ENCODE measurements at regions not wholly inside any gene's neighbourhood (a gene's known extent, or its start where the extent isn't known, plus 50 kb on each side); places are given as distances from the start of the nearest gene placed in this dataset.

GRCh38 chr4:126627255-126627654 lies 1005.5 kb upstream of the INTU start:
- Histone ChIP-seq H3K4me1 (no peaks in the 10 kb centered on the region), H3K9me3 (no peaks in the 10 kb centered on the region)

DNA sequence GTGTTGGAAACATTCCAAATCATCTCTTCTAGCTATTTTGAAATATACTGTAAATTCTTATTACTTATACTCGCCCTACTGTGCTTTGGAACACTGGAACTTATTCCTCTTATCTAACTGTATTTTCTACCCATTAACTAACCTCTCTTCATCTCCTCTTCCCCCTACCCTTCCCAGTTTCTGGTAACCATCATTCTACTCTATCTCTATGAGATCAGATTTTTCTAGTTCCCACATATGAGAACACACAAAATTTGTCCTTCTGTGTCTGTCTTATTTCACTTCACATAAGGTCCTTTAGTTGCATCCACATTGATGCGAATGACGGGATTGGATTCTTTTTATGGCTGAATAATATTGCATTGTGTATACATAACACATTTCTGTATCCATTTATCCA lies 1003.8 kb upstream of the INTU start:
- no peak for TF ChIP-seq EP300 (IDR thresholded peaks at IDR 0.05)
- TF ChIP-seq, protein P1, sequence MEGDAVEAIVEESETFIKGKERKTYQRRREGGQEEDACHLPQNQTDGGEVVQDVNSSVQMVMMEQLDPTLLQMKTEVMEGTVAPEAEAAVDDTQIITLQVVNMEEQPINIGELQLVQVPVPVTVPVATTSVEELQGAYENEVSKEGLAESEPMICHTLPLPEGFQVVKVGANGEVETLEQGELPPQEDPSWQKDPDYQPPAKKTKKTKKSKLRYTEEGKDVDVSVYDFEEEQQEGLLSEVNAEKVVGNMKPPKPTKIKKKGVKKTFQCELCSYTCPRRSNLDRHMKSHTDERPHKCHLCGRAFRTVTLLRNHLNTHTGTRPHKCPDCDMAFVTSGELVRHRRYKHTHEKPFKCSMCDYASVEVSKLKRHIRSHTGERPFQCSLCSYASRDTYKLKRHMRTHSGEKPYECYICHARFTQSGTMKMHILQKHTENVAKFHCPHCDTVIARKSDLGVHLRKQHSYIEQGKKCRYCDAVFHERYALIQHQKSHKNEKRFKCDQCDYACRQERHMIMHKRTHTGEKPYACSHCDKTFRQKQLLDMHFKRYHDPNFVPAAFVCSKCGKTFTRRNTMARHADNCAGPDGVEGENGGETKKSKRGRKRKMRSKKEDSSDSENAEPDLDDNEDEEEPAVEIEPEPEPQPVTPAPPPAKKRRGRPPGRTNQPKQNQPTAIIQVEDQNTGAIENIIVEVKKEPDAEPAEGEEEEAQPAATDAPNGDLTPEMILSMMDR (IDR thresholded peaks at IDR 0.05): no peak
- no peak for TF ChIP-seq POLR2AphosphoS5 (IDR thresholded peaks at IDR 0.05)
- TF ChIP-seq POLR2A (IDR thresholded peaks at IDR 0.05): no peak
- Histone ChIP-seq H3K27me3 (no peaks in the 10 kb centered on the region), H3K9me3 (no peaks in the 10 kb centered on the region), H3K36me3 (no peaks in the 10 kb centered on the region), H3K27ac (no peak overlapping the region), H3K4me1 (no peaks in the 10 kb centered on the region), H3K4me3 (no peak overlapping the region)
- 88% methylated on average over 3 of the region's 3 CpGs for WGBS
- DNase-seq (ENCODE audit: low spot score in 2 of 2): no peak

More at GRCh38 chr4:126627255-126627654, 1005.5 kb upstream of the INTU start:
- no peaks in the 10 kb centered on the region for H3K36me3 ChIP-seq
- H3K27ac ChIP-seq: no peak overlapping the region
- H3K27me3 ChIP-seq: no peaks in the 10 kb centered on the region
- TF ChIP-seq EP300 (IDR thresholded peaks at IDR 0.05): no peak
- no peak for TF ChIP-seq POLR2A (IDR thresholded peaks at IDR 0.05)
- TF ChIP-seq, protein P1 (IDR thresholded peaks at IDR 0.05): no peak
- TF ChIP-seq POLR2AphosphoS5 (IDR thresholded peaks at IDR 0.05): no peak
- H3K4me3 ChIP-seq: no peak overlapping the region
- DNase-seq (ENCODE audit: low spot score in 2 of 2): no peak

DNA sequence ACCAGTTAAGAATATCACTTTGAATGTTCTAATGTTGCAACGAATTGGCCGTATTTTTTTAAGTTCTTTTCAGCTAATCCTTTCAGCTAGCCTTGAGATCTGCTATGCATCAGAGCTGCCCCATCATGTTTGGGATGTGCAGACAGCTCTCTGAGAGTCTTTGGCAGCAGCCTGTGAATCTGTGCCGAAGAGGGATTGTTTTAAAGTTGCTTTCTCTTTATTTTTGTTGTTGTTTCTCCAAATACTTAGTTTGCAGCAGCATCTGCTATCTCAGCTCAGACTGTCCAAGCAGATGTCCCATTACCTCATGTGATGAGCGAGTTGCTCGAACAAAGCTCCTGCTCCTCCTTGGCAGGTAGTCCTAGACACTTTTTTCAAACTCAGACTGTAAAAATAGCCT lies 1002.5 kb upstream of the INTU start:
- no peaks in the 10 kb centered on the region for H3K36me3 ChIP-seq
- H3K27ac ChIP-seq: no peak overlapping the region
- no peak overlapping the region for H3K4me3 ChIP-seq
- no peaks in the 10 kb centered on the region for H3K9me3 ChIP-seq
- H3K27me3 ChIP-seq: no peaks in the 10 kb centered on the region
- 19% methylated on average over 5 of the region's 5 CpGs for WGBS
- TF ChIP-seq POLR2AphosphoS5 (IDR thresholded peaks at IDR 0.05): no peak
- TF ChIP-seq POLR2A (IDR thresholded peaks at IDR 0.05): no peak
- no peak for TF ChIP-seq EP300 (IDR thresholded peaks at IDR 0.05)
- TF ChIP-seq, protein P1 (IDR thresholded peaks at IDR 0.05): no peak
- DNase-seq (ENCODE audit: low spot score in 2 of 2): no peak
- no peaks in the 10 kb centered on the region for H3K4me1 ChIP-seq

DNA sequence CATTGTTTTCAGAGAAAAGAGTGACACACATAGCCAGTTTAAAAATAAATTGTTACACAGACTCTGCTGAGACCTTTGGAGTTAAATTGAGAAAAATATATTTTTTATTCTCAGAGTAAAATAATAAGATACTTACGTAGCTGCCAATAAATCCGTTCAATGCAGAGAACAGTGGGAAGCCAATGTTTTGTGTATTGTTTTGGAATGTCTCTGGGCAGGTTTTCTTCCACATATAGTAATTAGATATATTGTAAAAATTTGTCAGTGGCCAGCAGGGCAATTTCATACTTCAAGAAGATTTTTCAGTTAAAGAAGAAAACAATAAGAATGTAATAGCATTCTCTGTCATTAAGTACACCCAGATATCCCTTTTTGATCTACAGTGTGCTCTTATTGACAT lies 999.5 kb upstream of the INTU start:
- Histone ChIP-seq H3K4me1 (no peaks in the 10 kb centered on the region), H3K27ac (no peak overlapping the region), H3K27me3 (no peaks in the 10 kb centered on the region), H3K9me3 (no peaks in the 10 kb centered on the region), H3K36me3 (no peaks in the 10 kb centered on the region), H3K4me3 (no peak overlapping the region)
- WGBS: 78% methylated on average over 2 of the region's 2 CpGs
- no peak for DNase-seq (ENCODE audit: low spot score in 2 of 2)
- TF ChIP-seq POLR2A (IDR thresholded peaks at IDR 0.05) (no peak), EP300 (IDR thresholded peaks at IDR 0.05) (no peak), POLR2AphosphoS5 (IDR thresholded peaks at IDR 0.05) (no peak)
- TF ChIP-seq, protein P1 (IDR thresholded peaks at IDR 0.05): no peak

- Histone ChIP-seq H3K36me3 (no peaks in the 10 kb centered on the region), H3K27ac (no peak overlapping the region), H3K4me1 (no peaks in the 10 kb centered on the region), H3K9me3 (no peaks in the 10 kb centered on the region), H3K27me3 (no peaks in the 10 kb centered on the region), H3K4me3 (no peak overlapping the region)
- 80% methylated on average over 3 of the region's 3 CpGs for WGBS
- no peak for DNase-seq (ENCODE audit: low spot score in 2 of 2)
- TF ChIP-seq POLR2AphosphoS5 (IDR thresholded peaks at IDR 0.05): no peak
- TF ChIP-seq, protein P1 (IDR thresholded peaks at IDR 0.05): no peak
- no peak for TF ChIP-seq EP300 (IDR thresholded peaks at IDR 0.05)
- no peak for TF ChIP-seq POLR2A (IDR thresholded peaks at IDR 0.05)
Observed at GRCh38 chr4:126637706-126638105, 995.1 kb upstream of the INTU start.

Data from suprapubic skin (tissue), 4 donors.